NCI-H187 treated with DMSO at 0.1 percent for 48 hours (cell line): ENCODE measurements at regions not wholly inside any gene's neighbourhood (a gene's known extent, or its start where the extent isn't known, plus 50 kb on each side); places are given as distances from the start of the nearest gene placed in this dataset.

ENCODE experiments used
- DNase-seq: peaks from one replicate; lab custom pipeline; 2025; lab: John Stamatoyannopoulos, UW

DNA sequence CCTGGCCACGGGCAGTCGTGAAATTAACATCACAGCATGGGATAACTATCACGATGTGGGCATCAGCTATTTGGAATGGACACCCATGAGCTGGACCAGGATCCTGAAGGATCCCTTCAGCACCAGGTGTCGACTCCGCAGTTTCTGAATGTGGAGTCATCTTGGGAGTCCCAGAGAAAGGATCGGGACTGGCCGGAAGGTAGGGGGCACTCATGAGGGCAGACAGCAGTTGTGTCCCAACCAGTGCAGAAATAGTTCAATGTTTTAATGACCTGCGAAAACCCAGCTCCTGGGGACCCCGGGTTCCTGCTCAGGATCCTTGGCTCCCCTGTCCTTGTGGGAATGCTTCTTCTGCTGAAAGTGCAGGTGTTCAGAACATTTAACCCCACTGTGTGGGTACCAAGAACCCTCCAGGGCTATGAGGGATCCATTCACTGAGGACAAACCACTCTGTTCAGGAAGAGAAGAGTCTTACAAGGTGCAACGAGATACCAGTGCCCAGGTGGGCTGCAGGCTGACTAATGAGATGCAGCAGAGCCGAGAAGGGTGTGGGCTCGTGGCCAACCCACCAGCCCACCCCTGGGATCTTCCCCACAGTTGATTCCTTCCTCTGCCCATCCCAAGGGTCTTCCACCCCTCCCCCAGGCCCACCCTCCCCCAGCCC is 154.8 kb downstream of the SALL1 start:
- no peak for DNase-seq

DNA sequence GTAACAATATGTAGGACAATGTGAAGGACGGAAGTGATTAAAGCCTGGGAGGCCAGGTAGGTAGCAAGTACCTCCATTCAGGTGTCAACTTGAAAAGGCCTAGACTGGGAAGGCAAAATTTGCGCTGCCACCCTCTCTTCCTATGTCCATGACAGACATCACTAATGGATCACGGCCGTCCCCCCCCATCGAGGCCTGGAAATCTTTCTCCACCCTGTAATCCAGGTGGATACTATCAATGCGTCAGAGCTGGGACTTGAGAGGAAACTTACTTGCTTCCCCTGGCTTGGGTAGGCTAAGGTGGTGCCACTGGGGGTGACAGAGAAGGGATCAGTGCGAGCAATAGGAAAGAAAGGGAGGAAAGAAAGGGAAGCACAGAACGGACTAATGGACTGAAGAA is 156.1 kb downstream of the SALL1 start:
- DNase-seq: no peak

DNA sequence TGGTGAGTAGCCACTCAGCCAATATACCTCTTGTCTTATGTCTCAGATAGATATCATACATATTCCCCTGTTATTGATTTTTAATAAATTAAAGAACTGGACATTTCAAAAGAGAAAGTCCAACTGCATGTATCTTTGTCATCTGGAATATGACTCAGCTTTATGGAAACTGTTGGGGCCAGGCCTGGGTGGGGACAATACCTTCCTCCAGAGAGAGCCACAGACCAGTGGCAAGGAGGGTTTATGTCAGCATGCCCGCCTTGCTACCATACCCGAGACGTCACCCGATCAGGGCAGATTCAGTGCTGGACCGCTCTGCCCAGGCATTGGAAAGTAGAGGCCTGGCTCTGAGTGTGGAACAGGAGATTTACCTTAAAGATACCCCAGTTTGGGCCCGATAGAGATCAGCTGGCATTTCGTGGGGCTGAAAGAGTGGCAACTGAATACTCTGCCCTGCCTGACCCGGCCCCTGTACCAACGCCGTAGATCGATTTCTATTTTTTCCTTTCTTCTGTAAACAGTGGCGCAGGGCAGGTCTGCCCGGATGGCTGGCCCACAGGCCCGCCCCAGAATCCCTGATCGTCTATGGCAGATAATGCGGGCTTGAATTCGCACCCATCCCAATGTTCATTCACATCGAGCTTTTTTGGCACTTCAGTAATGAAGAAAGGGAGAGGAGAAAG is 158.6 kb downstream of the SALL1 start:
- DNase-seq: no peak

DNA sequence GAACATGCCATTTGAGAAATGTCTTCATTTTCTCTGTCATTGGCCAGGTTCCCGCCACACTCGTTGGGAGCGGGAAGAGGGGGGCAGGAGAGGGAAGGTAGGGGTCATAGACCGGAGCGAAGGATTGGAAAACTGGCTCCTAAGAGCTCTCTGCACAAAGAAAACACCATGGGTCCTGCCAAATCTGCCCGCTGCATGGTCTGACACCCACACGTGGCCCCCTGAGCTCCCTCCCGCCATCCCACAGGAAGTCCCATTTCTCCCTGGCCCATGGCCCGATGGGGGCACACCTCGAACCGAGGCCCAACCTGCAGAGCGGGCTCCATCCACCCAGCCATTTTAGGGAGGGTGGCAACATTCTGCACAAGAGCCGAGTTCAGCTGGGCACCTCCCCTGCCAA is 159.6 kb downstream of the SALL1 start:
- no peak for DNase-seq

DNA sequence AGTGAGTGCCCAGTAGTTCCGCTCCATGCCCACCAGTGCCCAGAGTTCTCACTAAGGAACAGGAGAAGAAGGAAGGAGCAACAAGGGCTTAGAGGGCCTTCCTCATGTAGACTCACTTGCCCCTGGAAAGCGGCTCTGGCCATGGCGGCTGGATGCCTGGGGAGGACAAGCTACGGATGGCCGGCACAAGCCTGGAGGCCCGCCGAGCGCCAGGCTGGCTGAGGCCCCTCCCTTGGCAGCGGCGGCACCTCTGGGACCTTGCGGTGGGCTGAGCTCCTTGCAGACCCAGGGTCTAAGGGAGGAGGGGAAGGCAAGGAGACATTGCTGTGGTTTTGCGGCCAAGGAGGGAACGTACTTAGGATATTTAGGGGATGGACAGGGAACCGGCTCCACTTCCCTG is 160.1 kb downstream of the SALL1 start:
- no peak for DNase-seq

DNA sequence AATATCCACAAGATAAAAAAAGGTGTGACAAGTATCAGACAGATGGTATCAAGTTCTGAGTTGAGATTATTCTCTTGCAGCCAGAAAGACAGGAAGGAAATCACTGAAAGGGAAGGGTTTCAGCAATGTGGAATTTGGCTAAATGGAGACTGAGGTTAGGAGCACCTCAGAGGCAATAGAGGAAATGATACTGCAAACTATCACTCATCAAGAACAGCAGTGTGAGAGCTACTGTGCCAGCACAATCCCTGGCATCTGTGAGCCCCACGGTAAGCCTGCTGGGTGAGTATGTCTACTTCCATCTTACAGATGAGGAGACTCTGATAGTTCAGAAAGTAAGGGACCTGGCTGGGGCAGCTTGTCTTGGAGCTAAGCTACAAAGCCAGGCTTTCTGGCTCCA is 162.0 kb downstream of the SALL1 start:
- DNase-seq: no peak

DNA sequence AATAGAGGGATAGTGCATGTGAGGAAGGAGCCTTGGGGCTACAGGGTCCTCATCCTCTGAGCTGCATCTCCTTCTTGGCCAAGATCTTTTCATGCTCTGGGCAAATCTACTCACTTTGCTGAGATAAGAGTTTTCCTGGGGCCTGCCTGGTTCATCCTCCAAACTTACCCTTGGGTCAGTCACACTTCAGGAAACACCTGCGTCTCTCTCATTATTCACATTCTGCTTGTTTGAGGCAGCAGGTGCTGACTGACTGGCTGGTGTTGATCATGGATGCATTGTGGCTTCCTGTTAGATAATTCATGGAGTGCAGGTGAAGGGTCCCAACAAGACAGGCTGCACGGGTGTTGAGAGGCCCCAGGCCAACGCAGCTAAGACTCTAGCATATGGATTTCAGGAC is 162.6 kb downstream of the SALL1 start:
- DNase-seq: no peak

DNA sequence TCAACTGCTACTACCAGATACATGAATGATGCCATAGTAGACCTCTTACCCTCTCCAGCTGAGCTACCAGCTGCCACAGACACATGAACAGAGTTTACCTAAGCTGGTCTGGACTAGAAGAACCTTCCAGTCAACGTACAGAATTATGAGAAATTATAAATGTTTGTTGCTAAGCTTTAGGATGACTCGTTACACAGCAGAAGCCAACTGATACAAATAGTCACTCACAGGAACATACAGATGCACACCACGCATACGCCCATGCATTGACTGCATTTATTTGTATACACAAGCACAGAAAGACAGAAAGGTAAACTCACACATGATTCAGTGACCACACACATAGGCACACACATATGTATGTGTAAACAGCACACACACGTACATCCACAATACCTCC is 164.6 kb downstream of the SALL1 start:
- DNase-seq: no peak

DNA sequence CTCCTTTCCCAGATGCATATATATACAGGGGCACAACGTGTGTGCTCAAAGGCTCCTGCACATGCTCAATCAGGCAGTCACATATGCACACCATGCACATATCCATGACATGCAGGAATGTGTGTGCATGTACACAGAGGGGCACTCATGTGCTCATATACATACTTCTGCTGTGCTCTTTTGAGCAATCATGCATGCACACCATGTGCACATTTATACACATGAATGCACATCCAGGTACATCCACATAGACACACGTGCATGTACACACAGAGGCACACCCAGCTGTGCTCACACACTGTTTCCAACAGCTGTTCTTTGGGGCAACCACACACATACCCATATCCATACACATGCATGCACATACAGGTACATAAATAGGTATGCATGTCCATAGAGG is 165.3 kb downstream of the SALL1 start:
- DNase-seq: no peak

DNA sequence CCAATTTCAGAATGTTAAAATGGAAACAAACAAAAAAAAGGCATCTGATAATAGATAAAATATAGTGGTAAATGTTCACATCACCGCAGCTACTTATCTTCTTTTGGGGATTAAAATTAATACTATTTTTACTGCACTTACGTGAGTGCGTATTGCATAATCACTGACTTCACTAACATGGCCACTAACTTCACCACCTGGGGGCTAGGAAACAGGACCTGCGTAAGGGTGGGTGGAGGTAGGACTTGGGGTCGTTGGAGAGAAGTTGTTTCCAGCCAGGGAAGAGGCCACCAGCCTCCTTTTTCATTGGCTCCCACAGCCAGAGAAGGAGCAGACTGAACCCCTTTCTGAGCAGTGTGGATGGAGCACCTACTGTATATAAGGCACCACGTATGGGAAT is 166.4 kb downstream of the SALL1 start:
- DNase-seq: no peak

DNA sequence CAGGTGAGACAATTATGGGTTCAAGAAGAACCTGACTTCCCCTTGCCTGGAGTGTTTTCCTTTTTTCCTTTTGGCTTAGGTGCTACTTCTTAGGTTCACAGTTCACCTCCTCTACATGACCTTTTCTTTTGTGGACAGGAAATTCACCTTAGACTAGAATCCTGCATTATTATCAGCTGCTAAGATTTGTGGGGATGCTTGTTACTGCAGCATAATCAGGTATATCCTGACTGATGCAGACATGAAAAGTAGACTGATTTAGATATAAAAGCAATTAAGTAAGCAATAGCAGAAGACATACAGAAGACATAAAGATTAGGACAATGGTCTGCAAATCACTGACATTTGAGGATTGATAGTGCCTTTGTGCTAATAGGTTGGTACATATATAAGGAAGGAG is 168.3 kb downstream of the SALL1 start:
- no peak for DNase-seq

DNA sequence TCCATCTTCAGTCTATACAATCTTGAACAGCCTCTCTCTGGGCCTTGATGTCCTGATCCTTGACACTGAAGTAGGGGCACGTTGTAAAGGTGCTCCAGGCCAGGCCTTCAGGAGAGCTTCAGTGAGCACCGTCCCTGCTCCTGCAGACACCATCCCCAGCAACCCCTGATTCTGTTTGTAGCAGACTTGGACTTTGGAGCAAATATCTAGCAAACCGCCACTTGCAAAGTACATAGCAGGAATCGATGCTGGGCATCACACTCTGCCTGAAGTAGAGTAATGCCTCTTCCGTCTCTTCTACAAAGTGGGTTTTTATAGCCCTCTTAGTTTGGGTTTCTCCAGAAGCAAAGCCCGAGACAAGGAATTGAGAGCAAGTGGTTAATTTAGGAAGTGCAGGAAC is 169.1 kb downstream of the SALL1 start:
- DNase-seq: no peak

DNA sequence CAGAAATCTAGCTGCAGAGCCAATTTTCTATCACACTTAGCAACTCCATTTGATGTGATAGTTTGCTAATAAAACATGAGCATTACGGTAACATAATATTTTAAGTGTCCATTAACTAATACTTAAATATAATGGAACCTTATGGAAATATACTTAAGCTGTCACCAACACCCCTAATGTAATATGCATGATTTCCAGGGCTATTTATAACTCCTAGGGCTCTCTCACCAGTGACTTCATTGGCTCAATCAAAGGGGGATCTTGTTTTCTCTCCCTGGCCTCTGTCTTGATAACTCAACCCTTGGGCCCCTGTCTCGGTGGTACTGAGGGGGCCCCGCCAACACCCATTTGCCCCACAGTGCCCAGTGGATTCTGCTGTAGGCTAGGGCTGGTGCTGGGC is 170.4 kb downstream of the SALL1 start:
- DNase-seq: no peak

DNA sequence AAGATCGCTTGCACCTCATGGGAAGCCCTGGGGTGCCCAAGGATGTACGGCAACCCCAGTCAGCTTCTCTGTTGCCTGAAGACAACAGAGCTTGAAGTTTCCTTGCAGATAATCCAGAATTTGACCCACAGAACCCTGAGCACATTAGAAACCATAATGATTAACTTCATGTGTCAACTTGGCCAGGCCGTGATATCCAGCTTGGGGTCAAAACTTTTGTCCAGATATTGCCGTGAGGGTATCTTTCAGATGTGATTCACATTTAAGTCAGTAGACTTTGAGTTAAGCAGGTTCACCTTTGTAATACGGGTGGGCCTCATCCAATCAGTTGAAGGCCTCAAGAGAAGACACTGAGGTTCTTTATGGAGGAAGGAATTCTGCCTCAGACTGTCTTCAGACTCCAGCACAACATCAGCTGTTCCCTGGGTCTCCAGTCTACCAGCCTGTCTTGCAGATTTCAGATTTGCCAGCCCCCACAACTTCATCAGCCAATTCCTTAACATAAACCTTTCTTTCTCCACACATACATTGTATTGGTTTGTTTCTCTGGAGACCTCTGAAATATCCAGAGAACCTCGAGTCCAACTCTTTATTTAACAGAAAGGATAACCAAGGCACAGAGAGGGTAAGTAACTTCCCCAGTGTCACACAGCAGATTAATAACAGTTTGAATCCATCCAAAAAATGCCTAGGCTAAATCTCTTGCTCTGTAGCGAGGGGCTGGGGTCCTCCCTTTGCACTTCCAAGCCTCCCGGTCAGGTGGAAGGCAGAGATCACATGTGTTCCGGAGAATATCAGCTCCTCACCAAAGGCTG is 171.1 kb downstream of the SALL1 start:
- no peak for DNase-seq

DNA sequence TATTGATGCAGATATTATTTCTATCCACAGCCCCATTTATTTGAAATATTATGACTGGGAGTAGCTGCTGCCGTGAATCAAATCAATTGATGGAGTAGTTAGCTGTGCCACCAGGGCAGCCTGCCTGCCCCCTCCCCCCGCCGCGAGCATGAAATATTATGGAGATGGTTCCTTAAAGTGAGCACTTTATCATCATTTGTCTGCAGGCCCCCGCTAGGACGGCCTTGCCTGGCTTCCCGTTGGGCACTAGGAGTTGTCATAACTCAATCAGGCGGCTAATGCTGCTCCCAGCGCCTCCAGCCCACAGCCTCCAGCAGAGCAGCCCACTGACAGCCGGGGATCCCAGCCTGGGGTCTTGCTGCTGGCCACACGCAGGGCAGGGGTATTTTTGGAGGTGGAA is 173.9 kb downstream of the SALL1 start:
- DNase-seq: no peak

DNA sequence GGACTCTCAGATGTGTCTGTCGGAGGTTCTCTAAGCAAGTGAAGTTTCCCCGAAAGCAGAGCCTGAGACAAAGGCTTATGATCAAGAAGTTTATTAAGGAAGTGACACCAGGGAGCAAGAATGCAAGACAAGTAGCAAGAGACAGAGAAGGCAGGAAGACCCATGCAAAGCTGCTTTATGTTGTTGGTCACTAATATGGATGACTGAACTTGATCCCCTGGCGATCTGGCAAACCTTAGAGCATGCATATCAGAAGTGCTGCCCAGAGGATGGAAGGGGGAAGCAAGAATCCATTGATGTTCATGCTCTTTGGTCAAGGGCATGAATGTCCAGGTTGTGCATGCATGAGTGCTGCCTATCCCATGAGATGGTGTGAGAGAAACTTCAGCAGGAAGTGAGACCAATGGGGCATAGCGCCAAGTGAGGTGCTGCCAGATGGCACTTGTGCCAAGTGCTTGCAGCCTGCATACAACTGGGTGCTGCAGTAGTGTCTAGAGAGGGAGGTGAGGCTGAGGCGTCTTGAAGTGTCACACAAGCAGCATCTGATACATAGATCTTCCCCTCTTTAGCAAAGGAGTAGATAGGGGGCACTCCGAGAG is 176.5 kb downstream of the SALL1 start:
- DNase-seq: no peak

DNA sequence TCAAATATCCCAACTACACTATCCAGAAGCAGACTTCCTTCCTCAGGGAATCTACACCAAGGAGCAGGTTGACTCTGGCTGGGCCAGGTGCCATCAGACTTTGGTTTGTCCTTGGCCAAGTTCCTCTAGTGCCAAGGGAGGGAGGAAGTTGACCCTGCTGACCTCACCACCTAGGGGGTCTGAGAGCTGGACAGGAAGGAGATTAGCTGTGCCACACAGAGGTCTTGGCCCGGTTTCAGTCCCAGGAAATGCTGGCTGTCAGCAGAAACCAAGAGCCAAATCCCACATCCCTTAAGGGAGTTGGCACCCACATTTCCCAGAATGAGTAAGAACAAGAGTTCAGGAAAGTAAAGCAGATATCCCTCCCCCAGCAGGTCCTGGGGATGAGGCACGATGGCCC is 178.2 kb downstream of the SALL1 start:
- DNase-seq: no peak

DNA sequence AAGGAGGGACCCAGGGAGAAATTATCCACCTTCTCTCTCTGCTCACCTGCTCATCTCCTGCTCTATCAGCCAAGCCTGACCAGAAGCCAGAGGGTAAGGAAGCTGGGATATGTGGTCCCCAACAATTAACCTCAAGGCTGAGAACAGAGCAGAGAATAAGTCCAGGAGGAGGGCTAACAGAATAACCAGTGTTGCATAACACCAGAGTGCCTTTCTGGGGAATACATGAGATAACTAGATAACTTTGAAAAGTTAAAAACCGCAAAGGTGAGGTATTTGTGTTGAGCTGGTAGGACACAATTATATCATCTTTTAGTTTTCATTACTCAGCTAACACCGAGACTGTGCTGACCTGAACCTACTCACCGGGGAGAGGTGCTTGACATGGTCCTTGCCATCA is 180.8 kb downstream of the SALL1 start:
- no peak for DNase-seq

DNA sequence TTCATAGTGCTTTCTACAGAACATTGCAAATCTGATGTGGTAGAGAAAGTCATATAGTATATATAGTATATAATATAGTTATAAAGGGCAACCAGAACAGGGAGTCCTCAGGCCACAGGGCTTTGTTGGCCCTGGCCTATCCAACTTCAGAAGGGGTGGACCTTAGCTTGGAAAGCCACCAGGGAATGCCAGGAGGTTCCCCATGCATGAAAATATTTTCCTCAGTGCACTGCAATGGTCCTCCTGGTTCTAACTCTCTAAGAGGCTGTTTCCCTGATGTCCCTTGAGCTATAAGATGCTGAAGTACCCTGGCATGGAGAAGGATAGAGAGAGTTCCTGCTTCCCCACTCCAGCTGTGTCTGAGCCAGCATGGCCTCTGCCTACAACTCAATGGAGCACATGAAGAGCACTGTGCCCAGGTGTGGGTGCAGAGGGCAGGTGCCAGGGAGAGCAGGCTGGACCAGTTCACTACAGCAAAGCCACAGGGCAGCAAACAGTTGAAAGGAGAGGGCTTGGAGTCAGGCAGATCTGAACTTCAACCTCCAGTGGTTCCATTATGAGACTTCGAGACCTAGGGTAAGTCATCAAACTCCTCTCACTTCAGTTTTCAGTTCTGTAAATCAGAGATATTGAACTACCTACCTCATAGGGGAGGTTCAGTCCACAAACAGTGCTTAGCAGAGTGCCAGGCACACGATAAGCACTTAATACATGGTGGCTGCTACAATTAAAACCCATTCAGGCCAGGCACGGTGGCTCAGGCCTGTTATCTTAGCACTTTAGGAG is 183.1 kb downstream of the SALL1 start:
- no peak for DNase-seq

DNA sequence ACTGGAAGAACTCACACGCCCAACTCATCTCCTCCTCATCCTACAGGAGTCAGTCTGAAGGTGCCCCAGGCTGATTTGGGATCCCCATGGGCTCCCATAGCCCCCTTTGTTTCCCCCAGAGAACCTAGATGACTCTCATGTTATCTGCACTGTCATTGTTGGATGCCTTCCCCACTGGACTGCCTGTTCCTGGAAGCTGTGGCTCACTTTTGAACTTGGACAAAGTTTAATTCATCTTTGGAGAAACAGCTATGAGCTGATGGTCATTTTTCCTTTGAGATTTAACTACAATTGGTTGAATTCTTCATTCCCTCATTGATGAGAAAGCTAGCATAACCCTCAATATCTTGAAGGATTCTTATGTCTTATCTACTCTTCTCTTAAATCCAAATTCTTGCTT is 186.6 kb downstream of the SALL1 start:
- DNase-seq: no peak

DNA sequence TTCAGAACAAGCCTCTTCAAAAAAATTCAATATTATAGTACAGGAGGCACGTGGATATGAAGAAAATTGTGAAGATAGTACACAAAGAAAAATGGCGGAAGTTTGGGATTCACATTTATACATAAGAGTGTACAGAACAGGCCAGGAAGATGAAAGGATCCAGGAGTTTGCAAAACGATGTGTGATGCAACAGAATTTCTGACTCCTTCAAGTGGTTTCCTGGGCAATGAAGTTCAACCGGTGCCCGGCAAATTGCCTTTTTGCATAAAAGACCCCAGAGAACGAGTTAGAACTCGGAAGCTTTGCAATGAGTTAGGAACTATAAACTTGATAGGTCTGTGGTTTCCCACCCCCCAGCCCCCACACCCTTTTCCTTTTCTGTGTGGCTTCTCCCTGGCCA is 189.1 kb downstream of the SALL1 start:
- DNase-seq: no peak
